HG03175 (cell line): ENCODE measurements at regions not wholly inside any gene's neighbourhood (a gene's known extent, or its start where the extent isn't known, plus 50 kb on each side); places are given as distances from the start of the nearest gene placed in this dataset.
"Not testable (repeated sequence)": the region's sequence is repeated elsewhere in the genome, so short reads cannot be mapped to it uniquely, and the experiment has no call there.

Experiments
- ATAC-seq: cut with Tn5 transposase; IDR thresholded peaks from one replicate; pipeline ENCODE4 v1.9.1; 2021; ENCODE audit warnings: mild to moderate bottlenecking, moderate library complexity; ENCODE audit not compliant: unreplicated experiment

GRCh38 chr22:25407859-25408229, 156.6 kb upstream of the GRK3 start:
- no peak for ATAC-seq

GRCh38 chr22:25409240-25409639, 155.2 kb upstream of the GRK3 start:
- ATAC-seq = no peak

- ATAC-seq = no peak
These were observed 153.6 kb upstream of the GRK3 start for GRCh38 chr22:25410849-25411248.

GRCh38 chr22:25413620-25414019, 150.9 kb upstream of the GRK3 start:
- no peak for ATAC-seq

GRCh38 chr22:25415731-25416130, 148.7 kb upstream of the GRK3 start:
- not testable (repeated sequence) for ATAC-seq

GRCh38 chr22:25417826-25418225, 146.6 kb upstream of the GRK3 start:
- ATAC-seq = not testable (repeated sequence)

GRCh38 chr22:25419247-25420113, 145.0 kb upstream of the GRK3 start:
- ATAC-seq = no peak

- not testable (repeated sequence) for ATAC-seq
These were observed 144.4 kb upstream of the GRK3 start for GRCh38 chr22:25420114-25420441.

- ATAC-seq = no peak
These were observed 144.0 kb upstream of the GRK3 start for GRCh38 chr22:25420471-25420924.

- ATAC-seq = no peak
These were observed 143.3 kb upstream of the GRK3 start for GRCh38 chr22:25420925-25421904.

- not testable (repeated sequence) for ATAC-seq
These were observed 137.8 kb upstream of the GRK3 start for GRCh38 chr22:25426530-25427308.

- ATAC-seq = not testable (repeated sequence)
These were observed 132.7 kb upstream of the GRK3 start for GRCh38 chr22:25431637-25432342.

- ATAC-seq = not testable (repeated sequence)
These were observed 131.0 kb upstream of the GRK3 start for GRCh38 chr22:25433381-25433970.

GRCh38 chr22:25437414-25438160, 126.9 kb upstream of the GRK3 start:
- no peak for ATAC-seq

GRCh38 chr22:25447067-25447685, 117.3 kb upstream of the GRK3 start:
- ATAC-seq = no peak

GRCh38 chr22:25447686-25448434, 116.6 kb upstream of the GRK3 start:
- ATAC-seq = peak; percentile 91

GRCh38 chr22:25448435-25449051, 115.9 kb upstream of the GRK3 start:
- peak; percentile 28 for ATAC-seq
